HepG2 (cell line): ENCODE measurements at regions not wholly inside any gene's neighbourhood (a gene's known extent, or its start where the extent isn't known, plus 50 kb on each side); places are given as distances from the start of the nearest gene placed in this dataset.
A peak's percentile ranks its signal among the peaks of the same experiment; 100 is the strongest.

Experiments used
- ATAC-seq: fragments of 200-7000 bp; cut with Tn5 transposase; 3 replicates; pipeline ENCODE4 v1.9.1; 2020; ENCODE audit warnings: mild to moderate bottlenecking, moderate library complexity
- BruUV-seq: library from RNA; stranded (reverse); fragments of 400-500 nt; replicated peaks from 2 replicates; lab custom pipeline; 2021; lab: Mats Ljungman, UMichigan
- CTCF ChIA-PET: fragments of 300-600 bp; formaldehyde crosslinking; extraction: SDS; loops from one replicate; lab custom pipeline; 2021; ENCODE audit warnings: low total read pairs, inconsistent platforms, low intra/inter-chr PET ratio; lab: Yijun Ruan, JAX
- POLR2A ChIA-PET: fragments of 350-600 bp; sonication (Branson Sonifier 250); formaldehyde crosslinking; loops from one replicate; lab custom pipeline; 2020; ENCODE audit warnings: antibody characterized with exemption, inconsistent platforms; lab: Yijun Ruan, JAX
- DNase-seq: peaks from one replicate; pipeline ENCODE4 v3.0.0-alpha.2; 2015; ENCODE audit warnings: low spot score
- FAIRE-seq: peaks from 3 replicates; lab custom pipeline; 2011; peaks lifted over from hg19 to GRCh38; lab: Jason Lieb, UNC
- H2AFZ ChIP-seq: one replicate; pipeline ENCODE4 v1.6.1; 2011; ENCODE audit warnings: low read length, inconsistent platforms
- H3K27ac ChIP-seq: fragments of 300-600 bp; 3 replicates; pipeline ENCODE4 v1.8.0; 2011; ENCODE audit warnings: mixed run types, mild to moderate bottlenecking, mixed read lengths, low read length, inconsistent platforms; ENCODE audit not compliant: insufficient read depth; ENCODE audit errors: extremely low read length
- H3K27me3 ChIP-seq, 2 experiments: fragments of 200-600 bp in 1 of 2; 2 replicates in 1 of 2; 3 replicates in 1 of 2; pipeline versions ENCODE4 v1.6.0 to v1.8.0; 2011; ENCODE audit warnings: low read length in 2 of 2, mild to moderate bottlenecking in 2 of 2, moderate library complexity in 2 of 2, inconsistent platforms in 1 of 2; ENCODE audit not compliant: insufficient read depth in 2 of 2, control insufficient read depth in 1 of 2
- H3K36me3 ChIP-seq, 2 experiments: fragments of 200-600 bp in 1 of 2; replicated peaks in 1 of 2; 2 replicates in 1 of 2; 3 replicates in 1 of 2; pipeline versions ENCODE4 v1.5.1 to v1.8.0; 2011; ENCODE audit warnings: low read length in 2 of 2, inconsistent platforms in 1 of 2; ENCODE audit not compliant: insufficient read depth in 2 of 2, control insufficient read depth in 1 of 2
- H3K4me1 ChIP-seq: 2 replicates; pipeline ENCODE4 v1.5.1; 2012; ENCODE audit warnings: low read length, inconsistent platforms; ENCODE audit not compliant: insufficient read depth
- H3K4me2 ChIP-seq: 2 replicates; pipeline ENCODE4 v1.6.0; 2011; ENCODE audit warnings: low read depth, low read length, inconsistent platforms
- H3K4me3 ChIP-seq, 3 experiments: fragments of 200-600 bp in 1 of 3; sonication (generic), shearing (Covaris generic) in 1 of 3; replicated peaks in 1 of 3; 2 replicates each; pipeline ENCODE4 v1.5.1; 2011 to 2016; ENCODE audit warnings: low read length in 3 of 3, inconsistent platforms in 2 of 3, low read depth in 2 of 3, mild to moderate bottlenecking in 2 of 3, control low read depth in 1 of 3, mixed read lengths in 1 of 3; ENCODE audit not compliant: insufficient read depth in 1 of 3
- H3K79me2 ChIP-seq: one replicate; pipeline ENCODE4 v1.6.1; 2011; ENCODE audit warnings: low read length, inconsistent platforms; ENCODE audit not compliant: insufficient read depth
- H3K9ac ChIP-seq: 2 replicates; pipeline ENCODE4 v1.6.0; 2011; ENCODE audit warnings: mild to moderate bottlenecking, low read depth, low read length, inconsistent platforms; ENCODE audit not compliant: insufficient read depth
- H3K9me3 ChIP-seq: 2 replicates; pipeline ENCODE4 v1.5.1; 2012; ENCODE audit warnings: mild to moderate bottlenecking, low read length
- H4K20me1 ChIP-seq: 2 replicates; pipeline ENCODE4 v1.6.0; 2011; ENCODE audit warnings: inconsistent platforms, mild to moderate bottlenecking, low read length, moderate library complexity; ENCODE audit not compliant: insufficient read depth
- ARID2 ChIP-seq: sonication (generic); formaldehyde crosslinking; IDR thresholded peaks from 2 replicates; pipeline ENCODE4 v1.8.1; 2022; ENCODE audit warnings: mild to moderate bottlenecking, missing genetic modification reagents, borderline replicate concordance
- CSRNP2 ChIP-seq: sonication (generic); formaldehyde crosslinking; conservative IDR thresholded peaks from 2 replicates; pipeline ENCODE4 v1.8.0; 2022; ENCODE audit warnings: low read depth, missing genetic modification reagents
- CTCF ChIP-seq: sonication (generic); formaldehyde crosslinking; IDR thresholded peaks from 2 replicates; pipeline ENCODE4 v1.5.0; 2020; ENCODE audit warnings: mild to moderate bottlenecking, missing genetic modification reagents, moderate library complexity
- FOXP1 ChIP-seq, 2 experiments: fragments of 450-650 bp in 1 of 2; IDR thresholded peaks; 2 replicates each; pipeline ENCODE4 v1.6.1; 2017 to 2018; ENCODE audit warnings: antibody characterized with exemption in 1 of 2
- HMG20A ChIP-seq: IDR thresholded peaks from 2 replicates; pipeline ENCODE4 v1.6.1; 2016; ENCODE audit warnings: borderline replicate concordance
- HNF1B ChIP-seq: sonication (generic); formaldehyde crosslinking; IDR thresholded peaks from 2 replicates; pipeline ENCODE4 v1.5.1; 2020; ENCODE audit warnings: mild to moderate bottlenecking, moderate library complexity, missing genetic modification reagents
- KDM3A ChIP-seq: IDR thresholded peaks from 2 replicates; pipeline ENCODE4 v1.6.1; 2018; ENCODE audit warnings: low read depth, missing compliant biosample characterization
- MLLT10 ChIP-seq: sonication (generic); formaldehyde crosslinking; IDR thresholded peaks from 2 replicates; pipeline ENCODE4 v1.4.0; 2020; ENCODE audit warnings: missing genetic modification reagents
- NR1H2 ChIP-seq: sonication (generic); formaldehyde crosslinking; IDR thresholded peaks from 2 replicates; pipeline ENCODE4 v1.8.1; 2022; ENCODE audit warnings: low read depth, missing genetic modification reagents, borderline replicate concordance
- NR2F1 ChIP-seq, 2 experiments: fragments of 450-650 bp in 1 of 2; formaldehyde crosslinking in 1 of 2; IDR thresholded peaks; 2 replicates each; pipeline versions ENCODE4 v1.5.0 to v1.6.1; 2016 to 2020; ENCODE audit warnings: mild to moderate bottlenecking in 1 of 2, missing compliant biosample characterization in 1 of 2, missing genetic modification reagents in 1 of 2, moderate library complexity in 1 of 2
- SOX13 ChIP-seq, 3 experiments: fragments of 450-650 bp in 1 of 3; sonication (generic) in 1 of 3; formaldehyde crosslinking in 1 of 3; IDR thresholded peaks in 2 of 3; conservative IDR thresholded peaks in 1 of 3; 2 replicates each; pipeline versions ENCODE4 v1.5.0 to v1.6.1; 2016 to 2020; ENCODE audit warnings: antibody characterized with exemption in 1 of 3, mild to moderate bottlenecking in 1 of 3, missing compliant biosample characterization in 1 of 3, missing genetic modification reagents in 1 of 3, moderate library complexity in 1 of 3
- ZHX1 ChIP-seq: sonication (generic); formaldehyde crosslinking; IDR thresholded peaks from 2 replicates; pipeline ENCODE4 v1.8.1; 2022; ENCODE audit warnings: low read depth, mild to moderate bottlenecking, missing genetic modification reagents
- ZKSCAN1 ChIP-seq: fragments of 150-350 bp; IDR thresholded peaks from 2 replicates; pipeline ENCODE4 v1.6.1; 2014; ENCODE audit warnings: low read length
- ZNF335 ChIP-seq: sonication (generic); formaldehyde crosslinking; IDR thresholded peaks from 2 replicates; pipeline ENCODE4 v1.4.0; 2020; ENCODE audit warnings: missing genetic modification reagents
- WGBS: methylation state at CpG from one replicate; pipeline ENCODE4 v1.1.6; 2017; ENCODE audit warnings: low lambda C conversion rate; 5-methylcytosine and 5-hydroxymethylcytosine counted together
- in situ Hi-C: cut with HindIII; loops from 2 replicates; pipeline ENCODE4 v1.10.0; 2017; ENCODE audit warnings: low pct_unique_long_range_greater_than_20kb; ENCODE audit not compliant: extremely low pct_ligation_motif_present
- intact Hi-C: fragments of 100-400 bp; cut with micrococcal nuclease; formaldehyde crosslinking; loops from one replicate; pipeline ENCODE4 v1.10.0; 2022; ENCODE audit not compliant: unreplicated experiment
- TF ChIP-seq, protein P1 (sequence below): sonication (generic); formaldehyde crosslinking; IDR thresholded peaks from 2 replicates; pipeline ENCODE4 v1.8.1; 2022; ENCODE audit warnings: mild to moderate bottlenecking, missing genetic modification reagents

GRCh38 chr5:57335092-57335660 lies 147.4 kb downstream of the ACTBL2 start:
- no peaks in the 10 kb centered on the region for H3K27me3 ChIP-seq
- H3K27ac ChIP-seq = no peak overlapping the region
- CTCF ChIA-PET = no interaction called here
- no peaks in the 10 kb centered on the region for H4K20me1 ChIP-seq
- no peaks in the 10 kb centered on the region for H3K79me2 ChIP-seq
- H3K9ac ChIP-seq = no peak overlapping the region
- H3K4me2 ChIP-seq = no peak overlapping the region
- intact Hi-C loops = no loop called here
- H3K36me3 ChIP-seq = no peaks in the 10 kb centered on the region
- no peak overlapping the region for H3K4me3 ChIP-seq
- peak; percentile 47; the same call in 1 of the 3 replicates for ATAC-seq
- BruUV-seq = no TSS peak
- 0% methylated on average over 1 of the region's 1 CpG for WGBS
- POLR2A ChIA-PET = no interaction called here
- H3K4me1 ChIP-seq = peaks cover 22% of the 10 kb centered on the region
- in situ Hi-C loops = no loop called here
- FAIRE-seq = no peak
- peak; percentile 28 for DNase-seq
- H2AFZ ChIP-seq = no peak overlapping the region
- H3K9me3 ChIP-seq = no peaks in the 10 kb centered on the region
- no peak for TF ChIP-seq NR1H2 (CRISPR knock-in tag)
- TF ChIP-seq SOX13 (IDR thresholded peaks at IDR 0.05) = no peak
- TF ChIP-seq SOX13 (CRISPR knock-in tag; conservative IDR thresholded peaks at IDR 0.05 in 1 of 2, IDR thresholded peaks at IDR 0.05 in 1 of 2) = no peak
- TF ChIP-seq MLLT10 (CRISPR knock-in tag) = no peak
- TF ChIP-seq ZHX1 = no peak
- peak; percentile 44; the same call in 1 of the 2 replicates for TF ChIP-seq HMG20A (CRISPR knock-in tag)
- TF ChIP-seq, protein P1, sequence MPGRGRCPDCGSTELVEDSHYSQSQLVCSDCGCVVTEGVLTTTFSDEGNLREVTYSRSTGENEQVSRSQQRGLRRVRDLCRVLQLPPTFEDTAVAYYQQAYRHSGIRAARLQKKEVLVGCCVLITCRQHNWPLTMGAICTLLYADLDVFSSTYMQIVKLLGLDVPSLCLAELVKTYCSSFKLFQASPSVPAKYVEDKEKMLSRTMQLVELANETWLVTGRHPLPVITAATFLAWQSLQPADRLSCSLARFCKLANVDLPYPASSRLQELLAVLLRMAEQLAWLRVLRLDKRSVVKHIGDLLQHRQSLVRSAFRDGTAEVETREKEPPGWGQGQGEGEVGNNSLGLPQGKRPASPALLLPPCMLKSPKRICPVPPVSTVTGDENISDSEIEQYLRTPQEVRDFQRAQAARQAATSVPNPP (CRISPR knock-in tag) = no peak
- no peak for TF ChIP-seq ZKSCAN1
- no peak for TF ChIP-seq HNF1B (CRISPR knock-in tag)
- TF ChIP-seq KDM3A (CRISPR knock-in tag) = no peak
- no peak for TF ChIP-seq CTCF (CRISPR knock-in tag)
- TF ChIP-seq NR2F1 (CRISPR knock-in tag; IDR thresholded peaks at IDR 0.05) = no peak
- no peak for TF ChIP-seq FOXP1 (IDR thresholded peaks at IDR 0.05)
- 0 out of 2 replicates have a peak, but pooled peaks have one; percentile 18 for TF ChIP-seq FOXP1 (CRISPR knock-in tag; IDR thresholded peaks at IDR 0.05)
- no peak for TF ChIP-seq CSRNP2 (CRISPR knock-in tag)
- no peak for TF ChIP-seq ARID2
- TF ChIP-seq ZNF335 (CRISPR knock-in tag) = no peak
